ENCODE measurements at regions not wholly inside any gene's neighbourhood (a gene's known extent, or its start where the extent isn't known, plus 50 kb on each side); places are given as distances from the start of the nearest gene placed in this dataset.

- no peak for DNase-seq
Observed at GRCh38 chr12:126147321-126147720, 1082.1 kb downstream of the AACS start.

- no peak for DNase-seq
Observed at GRCh38 chr12:126156806-126157574, 1091.8 kb downstream of the AACS start.

GRCh38 chr12:126157575-126157966 lies 1092.3 kb downstream of the AACS start:
- no peak for DNase-seq

- DNase-seq, result no peak
Observed at GRCh38 chr12:126159139-126159538, 1093.9 kb downstream of the AACS start.

- no peak for DNase-seq
Observed at GRCh38 chr12:126160912-126161311, 1095.7 kb downstream of the AACS start.

GRCh38 chr12:126163984-126164383 lies 1098.7 kb downstream of the AACS start:
- no peak for DNase-seq

- no peak for DNase-seq
Observed at GRCh38 chr12:126171937-126172559, 1106.8 kb downstream of the AACS start.

- no peak for DNase-seq
Observed at GRCh38 chr12:126182619-126183236, 1117.5 kb downstream of the AACS start.

- no peak for DNase-seq
Observed at GRCh38 chr12:126185025-126185424, 1119.8 kb downstream of the AACS start.

- no peak for DNase-seq
Observed at GRCh38 chr12:126189856-126190255, 1124.6 kb downstream of the AACS start.

GRCh38 chr12:126191031-126191891 lies 1126.0 kb downstream of the AACS start:
- DNase-seq, result no peak

GRCh38 chr12:126191949-126192348 lies 1126.7 kb downstream of the AACS start:
- no peak for DNase-seq

- no peak for DNase-seq
Observed at GRCh38 chr12:126193190-126193589, 1128.0 kb downstream of the AACS start.

- DNase-seq, result no peak
Observed at GRCh38 chr12:126196263-126196662, 1131.0 kb downstream of the AACS start.

- no peak for DNase-seq
Observed at GRCh38 chr12:126198516-126198915, 1133.3 kb downstream of the AACS start.

- no peak for DNase-seq
Observed at GRCh38 chr12:126198966-126199692, 1133.9 kb downstream of the AACS start.

GRCh38 chr12:126201981-126202537 lies 1136.8 kb downstream of the AACS start:
- no peak for DNase-seq

GRCh38 chr12:126204326-126204725 lies 1139.1 kb downstream of the AACS start:
- DNase-seq, result no peak

- no peak for DNase-seq
Observed at GRCh38 chr12:126210026-126210425, 1144.8 kb downstream of the AACS start.

- no peak for DNase-seq
Observed at GRCh38 chr12:126210448-126210847, 1145.2 kb downstream of the AACS start.

GRCh38 chr12:126212824-126213223 lies 1147.6 kb downstream of the AACS start:
- DNase-seq, result no peak

- DNase-seq, result no peak
Observed at GRCh38 chr12:126218697-126219096, 1153.5 kb downstream of the AACS start.
